ACHN (cell line): ENCODE measurements at regions not wholly inside any gene's neighbourhood (a gene's known extent, or its start where the extent isn't known, plus 50 kb on each side); places are given as distances from the start of the nearest gene placed in this dataset.

ENCODE experiments used
- DNase-seq: peaks from one replicate; pipeline ENCODE4 v3.0.0-alpha.2; 2015
- in situ Hi-C: cut with HindIII; loops from 2 replicates; pipeline ENCODE4 v1.10.0; 2017; ENCODE audit warnings: low sequenced_read_pairs, low pct_ligation_motif_present, low pct_unique_long_range_greater_than_20kb

- no peak for DNase-seq
- in situ Hi-C loops: no loop called here
These were observed 95.1 kb upstream of the CDH5 start for GRCh38 chr16:66271074-66272060.

- in situ Hi-C loops: no loop called here
- peak; percentile 74 for DNase-seq
These were observed 96.1 kb upstream of the CDH5 start for GRCh38 chr16:66270333-66270927.

- in situ Hi-C loops: no loop called here
- no peak for DNase-seq
These were observed 96.7 kb upstream of the CDH5 start for GRCh38 chr16:66269617-66270332.

GRCh38 chr16:66267292-66268014, 99.0 kb upstream of the CDH5 start:
- no peak for DNase-seq
- in situ Hi-C loops: no loop called here

GRCh38 chr16:66266436-66267291, 99.8 kb upstream of the CDH5 start:
- in situ Hi-C loops: no loop called here
- no peak for DNase-seq

GRCh38 chr16:66265556-66266141, 100.8 kb upstream of the CDH5 start:
- in situ Hi-C loops: no loop called here
- no peak for DNase-seq

- no peak for DNase-seq
- in situ Hi-C loops: no loop called here
These were observed 101.5 kb upstream of the CDH5 start for GRCh38 chr16:66265048-66265415.

- in situ Hi-C loops: no loop called here
- no peak for DNase-seq
These were observed 102.0 kb upstream of the CDH5 start for GRCh38 chr16:66264311-66265047.

- DNase-seq: no peak
- in situ Hi-C loops: no loop called here
These were observed 102.5 kb upstream of the CDH5 start for GRCh38 chr16:66263973-66264310.

GRCh38 chr16:66263168-66263972, 103.1 kb upstream of the CDH5 start:
- DNase-seq: no peak
- in situ Hi-C loops: no loop called here

GRCh38 chr16:66262253-66263167, 104.0 kb upstream of the CDH5 start:
- DNase-seq: no peak
- in situ Hi-C loops: no loop called here

- DNase-seq: no peak
- in situ Hi-C loops: no loop called here
These were observed 104.7 kb upstream of the CDH5 start for GRCh38 chr16:66261826-66262225.

GRCh38 chr16:66260522-66261254, 105.8 kb upstream of the CDH5 start:
- in situ Hi-C loops: no loop called here
- no peak for DNase-seq

GRCh38 chr16:66258916-66259845, 107.3 kb upstream of the CDH5 start:
- DNase-seq: no peak
- in situ Hi-C loops: no loop called here
